ENCODE measurements at regions not wholly inside any gene's neighbourhood (a gene's known extent, or its start where the extent isn't known, plus 50 kb on each side); places are given as distances from the start of the nearest gene placed in this dataset.

- no peak for TF ChIP-seq CTCF (conservative IDR thresholded peaks at IDR 0.05; ENCODE audit: low read depth, low read length)
- TF ChIP-seq EZH2phosphoT487 (IDR thresholded peaks at IDR 0.05; ENCODE audit: borderline replicate concordance, low read length): no peak
- TF ChIP-seq EZH2 (IDR thresholded peaks at IDR 0.05; ENCODE audit: low read length, unreplicated experiment): no peak
Measured at GRCh38 chr12:125373375-125373774, 308.1 kb downstream of the AACS start.

Data from PC-3 (cell line).